K562 (cell line): ENCODE measurements at regions not wholly inside any gene's neighbourhood (a gene's known extent, or its start where the extent isn't known, plus 50 kb on each side); places are given as distances from the start of the nearest gene placed in this dataset.

Experiments used
- ARID3A ChIP-seq: IDR thresholded peaks from 2 replicates; pipeline ENCODE4 v1.6.1; 2012; ENCODE audit warnings: low read depth, low read length, improper control_type of control experiment, borderline replicate concordance
- CREB5 ChIP-seq: fragments of 250-450 bp; sonication (Bioruptor Pico); IDR thresholded peaks from 2 replicates; pipeline ENCODE4 v1.5.0; 2020; ENCODE audit warnings: mild to moderate bottlenecking
- CTCF ChIP-seq, 3 experiments: IDR thresholded peaks in 2 of 3; conservative IDR thresholded peaks in 1 of 3; 2 replicates each; pipeline ENCODE4 v1.5.1; 2011 to 2012; ENCODE audit warnings: low read length in 3 of 3, mild to moderate bottlenecking in 3 of 3, control low read depth in 2 of 3, improper control_type of control experiment in 1 of 3, inconsistent platforms in 1 of 3, low read depth in 1 of 3, mixed read lengths in 1 of 3, moderate library complexity in 1 of 3; ENCODE audit not compliant: insufficient read depth in 2 of 3
- E2F1 ChIP-seq: sonication (generic); formaldehyde crosslinking; IDR thresholded peaks from 2 replicates; pipeline ENCODE4 v1.8.1; 2023; ENCODE audit warnings: mild to moderate bottlenecking, missing genetic modification reagents, moderate library complexity
- ETS1 ChIP-seq: conservative IDR thresholded peaks from 2 replicates; pipeline ENCODE4 v1.6.1; 2011; ENCODE audit warnings: low read depth, mild to moderate bottlenecking, low read length; ENCODE audit not compliant: control insufficient read depth
- EZH2 ChIP-seq: IDR thresholded peaks from 2 replicates; pipeline ENCODE4 v1.6.1; 2012; ENCODE audit warnings: low read depth, mild to moderate bottlenecking, inconsistent platforms, low read length, borderline replicate concordance
- FIP1L1 ChIP-seq: fragments of 200-400 bp; formaldehyde crosslinking; IDR thresholded peaks from 2 replicates; pipeline ENCODE4 v1.6.1; 2018; ENCODE audit warnings: mild to moderate bottlenecking, low read depth, low read length; ENCODE audit not compliant: poor library complexity, severe bottlenecking
- GTF3C2 ChIP-seq: IDR thresholded peaks from 3 replicates; pipeline ENCODE4 v1.6.1; 2011; ENCODE audit warnings: borderline replicate concordance, mild to moderate bottlenecking, moderate library complexity; ENCODE audit not compliant: insufficient read length; ENCODE audit errors: extremely low read depth
- HOXB6 ChIP-seq: fragments of 250-450 bp; sonication (Bioruptor Pico); IDR thresholded peaks from 2 replicates; pipeline ENCODE4 v1.5.1; 2022; ENCODE audit warnings: mild to moderate bottlenecking, borderline replicate concordance
- NBN ChIP-seq: fragments of 450-650 bp; IDR thresholded peaks from 2 replicates; pipeline ENCODE4 v1.6.1; 2016; ENCODE audit warnings: low read depth, mild to moderate bottlenecking
- REST ChIP-seq, 2 experiments: fragments of 450-650 bp; formaldehyde crosslinking in 1 of 2; IDR thresholded peaks; 2 replicates each; pipeline versions ENCODE4 v1.4.0 to v1.6.1; 2014 to 2020; ENCODE audit warnings: mild to moderate bottlenecking in 2 of 2, borderline replicate concordance in 1 of 2, low read depth in 1 of 2
- THRAP3 ChIP-seq: fragments of 450-650 bp; IDR thresholded peaks from 2 replicates; pipeline ENCODE4 v1.6.1; 2016; ENCODE audit warnings: mild to moderate bottlenecking, inconsistent platforms, borderline replicate concordance
- ZKSCAN1 ChIP-seq: fragments of 150-350 bp; IDR thresholded peaks from 2 replicates; pipeline ENCODE4 v1.6.1; 2016; ENCODE audit warnings: low read depth, low read length

GRCh38 chr16:16971042-16971441 lies 499.7 kb downstream of the XYLT1 start:
- no peak for TF ChIP-seq ETS1
- TF ChIP-seq CREB5 (CRISPR knock-in tag): no peak
- no peak for TF ChIP-seq ZKSCAN1
- TF ChIP-seq E2F1: no peak
- TF ChIP-seq REST (IDR thresholded peaks at IDR 0.05; ENCODE audit: borderline replicate concordance): no peak
- TF ChIP-seq REST (CRISPR knock-in tag; IDR thresholded peaks at IDR 0.05; ENCODE audit: low read depth): no peak
- TF ChIP-seq CTCF (IDR thresholded peaks at IDR 0.05 in 2 of 3, conservative IDR thresholded peaks at IDR 0.05 in 1 of 3; ENCODE audit: insufficient read depth in 2 of 3, low read depth in 1 of 3, low read length in 3 of 3): no peak
- no peak for TF ChIP-seq HOXB6 (CRISPR knock-in tag)
- no peak for TF ChIP-seq EZH2
- no peak for TF ChIP-seq GTF3C2
- no peak for TF ChIP-seq NBN
- no peak for TF ChIP-seq THRAP3
- no peak for TF ChIP-seq FIP1L1
- TF ChIP-seq ARID3A: no peak
